Mononuclear cell (primary cell): ENCODE measurements at regions not wholly inside any gene's neighbourhood (a gene's known extent, or its start where the extent isn't known, plus 50 kb on each side); places are given as distances from the start of the nearest gene placed in this dataset.
A peak's percentile ranks its signal among the peaks of the same experiment; 100 is the strongest.

Experiments
- H3K27me3 ChIP-seq: 2 replicates; pipeline ENCODE4 v1.6.0; 2011; ENCODE audit warnings: low read length, control low read depth; ENCODE audit not compliant: insufficient read depth
- H3K4me1 ChIP-seq: 2 replicates; pipeline ENCODE4 v1.5.1; 2011; ENCODE audit warnings: mild to moderate bottlenecking, low read length, control low read depth; ENCODE audit not compliant: insufficient read depth
- H3K4me3 ChIP-seq: 2 replicates; pipeline ENCODE4 v1.5.1; 2011; ENCODE audit warnings: mild to moderate bottlenecking, low read length, moderate library complexity
- H3K9me3 ChIP-seq: 2 replicates; pipeline ENCODE4 v1.5.1; 2011; ENCODE audit warnings: low read depth, mild to moderate bottlenecking, control low read depth, low read length

GRCh38 chr9:110041452-110041851 lies 166.5 kb downstream of the C9orf152 start:
- Histone ChIP-seq H3K27me3 (no peaks in the 10 kb centered on the region), H3K4me3 (no peak overlapping the region), H3K9me3 (no peaks in the 10 kb centered on the region)

GRCh38 chr9:110047232-110047954 lies 160.6 kb downstream of the C9orf152 start:
- Histone ChIP-seq H3K27me3 (peaks cover 4% of the 10 kb centered on the region), H3K4me1 (peaks cover 43% of the 10 kb centered on the region), H3K9me3 (no peaks in the 10 kb centered on the region), H3K4me3 (peak overlapping the region; percentile 42)

More at GRCh38 chr9:110041452-110041851, 166.5 kb downstream of the C9orf152 start:
- no peaks in the 10 kb centered on the region for H3K4me1 ChIP-seq

- Histone ChIP-seq H3K4me3 (peak overlapping the region; percentile 42), H3K4me1 (peaks cover 43% of the 10 kb centered on the region), H3K9me3 (no peaks in the 10 kb centered on the region), H3K27me3 (peaks cover 4% of the 10 kb centered on the region)
Measured at GRCh38 chr9:110047955-110048402, 160.0 kb downstream of the C9orf152 start.

DNA sequence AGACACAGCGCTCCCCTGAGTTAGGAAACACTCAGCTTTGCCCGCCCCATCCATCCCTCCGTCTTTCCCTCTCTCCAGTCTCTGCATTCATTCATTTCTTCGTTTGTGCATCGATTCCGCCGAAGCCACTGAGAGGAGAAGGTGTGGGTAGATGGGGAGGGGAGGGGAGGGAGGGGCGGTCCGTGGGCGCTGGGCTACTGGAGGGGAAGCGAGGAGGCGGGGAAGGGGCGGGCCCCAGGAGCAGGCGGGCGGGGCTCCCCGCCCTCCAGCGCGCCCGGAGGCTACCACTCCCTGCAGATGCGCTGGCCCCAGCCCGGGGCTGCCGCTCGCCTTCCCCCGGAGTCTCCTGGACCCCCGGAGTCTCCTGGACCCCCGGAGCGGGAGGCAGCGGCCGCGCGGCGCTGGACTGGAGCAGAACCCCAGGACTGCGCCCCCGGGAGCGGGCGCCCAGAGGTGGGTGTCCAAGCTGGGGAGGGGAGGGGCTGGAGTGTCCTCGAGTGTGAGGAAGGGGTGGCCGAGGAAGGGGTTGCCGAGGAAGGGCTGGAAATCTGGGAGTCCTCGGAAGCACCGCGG lies 159.5 kb downstream of the C9orf152 start:
- H3K4me1 ChIP-seq = peaks cover 43% of the 10 kb centered on the region
- H3K4me3 ChIP-seq = peak overlapping the region; percentile 65
- H3K27me3 ChIP-seq = peaks cover 4% of the 10 kb centered on the region
- no peaks in the 10 kb centered on the region for H3K9me3 ChIP-seq

GRCh38 chr9:110048976-110049698 lies 158.8 kb downstream of the C9orf152 start:
- H3K4me1 ChIP-seq = peaks cover 43% of the 10 kb centered on the region
- H3K4me3 ChIP-seq = peak overlapping the region; percentile 65
- H3K27me3 ChIP-seq = peaks cover 4% of the 10 kb centered on the region
- no peaks in the 10 kb centered on the region for H3K9me3 ChIP-seq

GRCh38 chr9:110049699-110050450 lies 158.1 kb downstream of the C9orf152 start:
- Histone ChIP-seq H3K4me3 (peak overlapping the region; percentile 65), H3K27me3 (peaks cover 4% of the 10 kb centered on the region), H3K4me1 (peaks cover 43% of the 10 kb centered on the region), H3K9me3 (no peaks in the 10 kb centered on the region)

DNA sequence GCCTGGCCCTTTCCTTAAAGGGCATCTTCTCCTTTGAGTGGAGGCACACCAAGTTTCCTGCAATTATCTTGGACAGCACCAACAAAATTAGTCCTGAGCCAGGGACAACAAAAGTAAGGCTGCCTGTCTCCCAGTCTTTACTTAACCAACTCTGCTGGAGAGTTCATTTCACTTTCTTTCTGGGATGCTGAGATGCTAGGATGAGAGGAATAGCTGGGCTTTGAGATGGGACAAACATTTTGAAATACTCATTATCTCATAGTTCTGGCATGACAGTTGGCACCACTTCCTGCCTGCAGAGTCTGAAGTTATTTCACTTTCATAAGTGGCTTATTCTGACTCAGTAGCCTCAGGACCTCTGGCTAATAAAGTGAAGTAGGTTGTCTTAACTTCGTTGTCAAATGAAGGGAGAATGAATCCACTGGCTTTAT lies 157.0 kb downstream of the C9orf152 start:
- Histone ChIP-seq H3K9me3 (no peaks in the 10 kb centered on the region), H3K4me1 (peaks cover 43% of the 10 kb centered on the region), H3K4me3 (no peak overlapping the region), H3K27me3 (peaks cover 4% of the 10 kb centered on the region)

DNA sequence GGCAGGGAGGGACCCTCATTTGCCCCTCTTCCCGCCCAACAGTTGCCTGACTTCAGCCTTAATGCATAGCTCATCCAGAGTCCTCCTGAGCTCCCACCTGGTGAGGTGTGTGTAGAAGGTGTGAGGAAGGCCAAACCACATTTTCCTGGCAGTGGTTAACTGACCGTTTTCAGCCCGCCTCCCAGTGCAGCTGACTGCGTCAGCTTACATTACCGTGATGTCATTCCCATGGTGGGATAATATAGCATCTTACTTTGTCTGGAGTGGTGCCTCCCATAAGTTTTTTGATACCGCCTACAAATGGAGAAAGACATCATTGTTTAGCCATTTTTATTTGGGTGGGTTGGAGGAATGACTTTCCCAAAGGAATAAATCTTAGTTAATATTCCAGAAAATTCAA lies 151.9 kb downstream of the C9orf152 start:
- no peaks in the 10 kb centered on the region for H3K9me3 ChIP-seq
- H3K4me1 ChIP-seq = peaks cover 21% of the 10 kb centered on the region
- H3K4me3 ChIP-seq = no peak overlapping the region
- H3K27me3 ChIP-seq = no peaks in the 10 kb centered on the region

GRCh38 chr9:110058304-110058953 lies 149.5 kb downstream of the C9orf152 start:
- no peaks in the 10 kb centered on the region for H3K27me3 ChIP-seq
- peaks cover 12% of the 10 kb centered on the region for H3K4me1 ChIP-seq
- H3K9me3 ChIP-seq = no peaks in the 10 kb centered on the region
- no peak overlapping the region for H3K4me3 ChIP-seq

GRCh38 chr9:110059461-110059860 lies 148.5 kb downstream of the C9orf152 start:
- Histone ChIP-seq H3K27me3 (no peaks in the 10 kb centered on the region), H3K4me3 (no peak overlapping the region), H3K9me3 (no peaks in the 10 kb centered on the region), H3K4me1 (peaks cover 21% of the 10 kb centered on the region)

- H3K4me3 ChIP-seq = no peak overlapping the region
- H3K27me3 ChIP-seq = no peaks in the 10 kb centered on the region
- H3K4me1 ChIP-seq = peaks cover 48% of the 10 kb centered on the region
- H3K9me3 ChIP-seq = no peaks in the 10 kb centered on the region
Measured at GRCh38 chr9:110064803-110065202, 143.2 kb downstream of the C9orf152 start.

DNA sequence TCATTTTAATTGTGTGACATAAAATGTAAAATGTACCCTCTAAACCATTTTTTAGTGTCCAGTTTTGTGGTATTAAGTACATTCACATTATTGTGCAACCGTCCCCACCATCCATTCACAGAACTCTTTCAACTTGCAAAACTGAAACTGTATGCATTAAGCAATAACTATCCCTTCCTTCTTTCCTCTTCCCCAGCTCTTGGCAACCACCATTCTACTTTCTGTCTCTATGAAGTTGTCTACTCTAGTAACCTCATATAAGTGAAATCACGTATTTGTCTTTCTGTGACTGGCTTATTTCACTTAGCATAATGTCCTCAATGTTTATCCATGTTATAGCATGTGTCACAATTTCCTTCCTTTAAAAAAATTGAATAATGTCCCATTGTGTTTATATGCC lies 142.4 kb downstream of the C9orf152 start:
- H3K4me1 ChIP-seq = peaks cover 55% of the 10 kb centered on the region
- H3K27me3 ChIP-seq = no peaks in the 10 kb centered on the region
- H3K4me3 ChIP-seq = no peak overlapping the region
- no peaks in the 10 kb centered on the region for H3K9me3 ChIP-seq

DNA sequence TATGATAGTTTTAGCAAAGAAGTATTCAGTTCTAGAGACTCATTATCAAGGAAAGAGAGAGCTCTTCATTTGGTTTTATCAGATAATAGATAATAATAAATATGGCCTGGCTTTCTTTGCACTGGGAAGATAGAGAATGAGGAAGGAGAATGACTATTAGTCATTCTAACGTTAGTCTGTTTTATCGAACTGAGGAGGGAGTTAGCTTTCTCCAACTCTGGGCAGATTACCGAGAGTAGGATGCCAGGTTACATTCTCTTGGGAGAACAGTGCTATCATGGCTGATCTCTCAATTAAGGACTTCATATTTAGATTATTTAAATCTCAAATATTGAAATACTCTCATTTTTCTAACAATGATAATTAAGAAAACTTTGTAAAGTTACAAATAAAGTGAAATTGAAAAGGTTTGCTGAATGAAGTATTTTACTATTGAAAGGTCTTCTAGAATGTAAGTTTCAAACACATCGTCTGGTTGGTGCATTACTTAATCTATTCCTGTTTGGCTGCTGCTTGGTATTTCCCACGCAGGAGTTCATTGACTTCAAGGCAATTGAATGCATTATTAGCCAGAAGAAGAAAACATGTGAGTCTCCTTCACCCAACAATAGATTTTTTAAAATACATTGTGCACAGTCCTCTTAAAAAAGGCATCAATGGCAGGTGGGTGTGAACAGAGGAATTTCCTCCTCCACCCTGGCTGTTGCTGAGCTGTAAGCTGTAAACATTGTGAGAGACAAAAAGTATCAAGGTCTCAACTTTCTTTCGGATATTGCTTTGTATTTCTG lies 140.8 kb downstream of the C9orf152 start:
- peaks cover 57% of the 10 kb centered on the region for H3K4me1 ChIP-seq
- no peaks in the 10 kb centered on the region for H3K9me3 ChIP-seq
- no peak overlapping the region for H3K4me3 ChIP-seq
- no peaks in the 10 kb centered on the region for H3K27me3 ChIP-seq

- H3K4me1 ChIP-seq = peaks cover 62% of the 10 kb centered on the region
- H3K9me3 ChIP-seq = no peaks in the 10 kb centered on the region
- H3K27me3 ChIP-seq = no peaks in the 10 kb centered on the region
- no peak overlapping the region for H3K4me3 ChIP-seq
Measured at GRCh38 chr9:110068212-110068611, 139.7 kb downstream of the C9orf152 start.
